Loucy (cell line): ENCODE measurements at regions not wholly inside any gene's neighbourhood (a gene's known extent, or its start where the extent isn't known, plus 50 kb on each side); places are given as distances from the start of the nearest gene placed in this dataset.

Source experiments
- H2AFZ ChIP-seq: fragments of 200-600 bp; sonication (generic); 2 replicates; pipeline ENCODE4 v1.6.0; 2016; ENCODE audit warnings: antibody characterized with exemption, mild to moderate bottlenecking, low read length, moderate library complexity
- H3F3A ChIP-seq: fragments of 200-600 bp; 2 replicates; pipeline ENCODE4 v1.6.0; 2016; ENCODE audit warnings: antibody characterized with exemption, low read depth, mild to moderate bottlenecking
- H3K27me3 ChIP-seq: fragments of 200-600 bp; sonication (generic); 2 replicates; pipeline ENCODE4 v1.6.1; 2014; ENCODE audit warnings: low read length, mild to moderate bottlenecking; ENCODE audit not compliant: insufficient read depth, poor library complexity, severe bottlenecking
- H3K36me3 ChIP-seq: fragments of 200-600 bp; sonication (generic); 2 replicates; pipeline ENCODE4 v1.6.1; 2016; ENCODE audit warnings: low read length; ENCODE audit not compliant: insufficient read depth
- H3K4me1 ChIP-seq: fragments of 200-600 bp; sonication (generic); 2 replicates; pipeline ENCODE4 v1.5.1; 2014; ENCODE audit warnings: low read length, mild to moderate bottlenecking; ENCODE audit not compliant: insufficient read depth, poor library complexity, severe bottlenecking
- H3K4me2 ChIP-seq: fragments of 200-600 bp; sonication (generic); 2 replicates; pipeline ENCODE4 v1.6.0; 2014; ENCODE audit warnings: antibody characterized with exemption, low read length, low read depth, mild to moderate bottlenecking; ENCODE audit not compliant: poor library complexity, severe bottlenecking
- H3K4me3 ChIP-seq: fragments of 200-600 bp; sonication (generic); 2 replicates; pipeline ENCODE4 v1.5.1; 2014; ENCODE audit warnings: low read length, mild to moderate bottlenecking, mixed read lengths; ENCODE audit not compliant: poor library complexity, severe bottlenecking
- H3K79me2 ChIP-seq: fragments of 200-600 bp; sonication (generic); 2 replicates; pipeline ENCODE4 v1.6.1; 2014; ENCODE audit warnings: low read length; ENCODE audit not compliant: insufficient read depth
- H3K9ac ChIP-seq: fragments of 200-600 bp; sonication (generic); 2 replicates; pipeline ENCODE4 v1.6.0; 2014; ENCODE audit warnings: mild to moderate bottlenecking, low read depth, low read length, moderate library complexity; ENCODE audit not compliant: poor library complexity, severe bottlenecking
- H3K9me2 ChIP-seq: fragments of 200-600 bp; sonication (generic); replicated peaks from 2 replicates; pipeline ENCODE4 v1.6.1; 2016; ENCODE audit warnings: low read depth, low read length, mixed read lengths
- H3K9me3 ChIP-seq: fragments of 200-600 bp; sonication (generic); 2 replicates; pipeline ENCODE4 v1.6.1; 2014; ENCODE audit warnings: mild to moderate bottlenecking, antibody characterized with exemption, low read length, low read depth; ENCODE audit not compliant: insufficient read depth
- H4K20me1 ChIP-seq: fragments of 200-600 bp; sonication (generic); 2 replicates; pipeline ENCODE4 v1.6.0; 2014; ENCODE audit warnings: antibody characterized with exemption, low read length, mild to moderate bottlenecking; ENCODE audit not compliant: insufficient read depth, poor library complexity, severe bottlenecking
- CTCF ChIP-seq: fragments of 200-600 bp; sonication (generic); conservative IDR thresholded peaks from 2 replicates; pipeline ENCODE4 v1.5.1; 2014; ENCODE audit warnings: mild to moderate bottlenecking, antibody characterized with exemption, low read length
- EZH2phosphoT487 ChIP-seq: fragments of 200-600 bp; IDR thresholded peaks from 2 replicates; pipeline ENCODE4 v1.6.1; 2018; ENCODE audit warnings: antibody characterized with exemption, mild to moderate bottlenecking, moderate library complexity, borderline replicate concordance

GRCh38 chr10:117666166-117666565, 123.6 kb downstream of the EMX2 start:
- TF ChIP-seq EZH2phosphoT487 = no peak
- TF ChIP-seq CTCF = no peak
- Histone ChIP-seq H3K27me3 (no peaks in the 10 kb centered on the region), H3K4me1 (no peaks in the 10 kb centered on the region), H3K4me3 (no peak overlapping the region), H3K79me2 (no peaks in the 10 kb centered on the region), H3K4me2 (no peak overlapping the region), H4K20me1 (no peaks in the 10 kb centered on the region), H3K9ac (no peak overlapping the region), H3F3A (no peaks in the 10 kb centered on the region), H3K36me3 (no peaks in the 10 kb centered on the region), H2AFZ (no peak overlapping the region), H3K9me3 (no peaks in the 10 kb centered on the region), H3K9me2 (no peaks in the 10 kb centered on the region)

GRCh38 chr10:117666965-117667364, 124.4 kb downstream of the EMX2 start:
- Histone ChIP-seq H2AFZ (no peak overlapping the region), H3K4me1 (no peaks in the 10 kb centered on the region), H3K27me3 (no peaks in the 10 kb centered on the region), H3K4me2 (no peak overlapping the region), H3K9me2 (no peaks in the 10 kb centered on the region), H3K4me3 (no peak overlapping the region), H3F3A (no peaks in the 10 kb centered on the region), H3K36me3 (no peaks in the 10 kb centered on the region), H4K20me1 (no peaks in the 10 kb centered on the region), H3K9ac (no peak overlapping the region), H3K79me2 (no peaks in the 10 kb centered on the region), H3K9me3 (no peaks in the 10 kb centered on the region)
- TF ChIP-seq EZH2phosphoT487 (no peak), CTCF (no peak)

GRCh38 chr10:117667831-117668230, 125.3 kb downstream of the EMX2 start:
- Histone ChIP-seq H3K79me2 (no peaks in the 10 kb centered on the region), H3F3A (no peaks in the 10 kb centered on the region), H3K4me2 (no peak overlapping the region), H3K36me3 (no peaks in the 10 kb centered on the region), H4K20me1 (no peaks in the 10 kb centered on the region), H2AFZ (no peak overlapping the region), H3K9me3 (no peaks in the 10 kb centered on the region), H3K9me2 (no peaks in the 10 kb centered on the region), H3K27me3 (no peaks in the 10 kb centered on the region), H3K4me1 (no peaks in the 10 kb centered on the region), H3K4me3 (no peak overlapping the region), H3K9ac (no peak overlapping the region)
- no peak for TF ChIP-seq EZH2phosphoT487
- no peak for TF ChIP-seq CTCF
